HG03558 (cell line): ENCODE measurements at regions not wholly inside any gene's neighbourhood (a gene's known extent, or its start where the extent isn't known, plus 50 kb on each side); places are given as distances from the start of the nearest gene placed in this dataset.

Source experiments
- ATAC-seq: cut with Tn5 transposase; IDR thresholded peaks from one replicate; pipeline ENCODE4 v1.9.1; 2021; ENCODE audit warnings: moderate number of reproducible peaks; ENCODE audit not compliant: unreplicated experiment; ENCODE audit errors: extremely low read depth

GRCh38 chr3:25117005-25117593 lies 311.0 kb upstream of the RARB start:
- ATAC-seq, result no peak

- ATAC-seq, result no peak
Measured at GRCh38 chr3:25119682-25120081, 308.4 kb upstream of the RARB start.

GRCh38 chr3:25120665-25121064 lies 307.4 kb upstream of the RARB start:
- no peak for ATAC-seq

GRCh38 chr3:25125201-25125600 lies 302.9 kb upstream of the RARB start:
- ATAC-seq, result no peak

GRCh38 chr3:25128735-25129134 lies 299.3 kb upstream of the RARB start:
- no peak for ATAC-seq

GRCh38 chr3:25130724-25131520 lies 297.1 kb upstream of the RARB start:
- ATAC-seq, result no peak

- no peak for ATAC-seq
Measured at GRCh38 chr3:25133588-25133987, 294.5 kb upstream of the RARB start.

- ATAC-seq, result no peak
Measured at GRCh38 chr3:25137606-25138005, 290.5 kb upstream of the RARB start.

GRCh38 chr3:25139267-25139666 lies 288.8 kb upstream of the RARB start:
- no peak for ATAC-seq

GRCh38 chr3:25142609-25143355 lies 285.3 kb upstream of the RARB start:
- no peak for ATAC-seq

- no peak for ATAC-seq
Measured at GRCh38 chr3:25143356-25144025, 284.6 kb upstream of the RARB start.

- no peak for ATAC-seq
Measured at GRCh38 chr3:25144430-25144829, 283.6 kb upstream of the RARB start.

GRCh38 chr3:25145176-25145575 lies 282.9 kb upstream of the RARB start:
- ATAC-seq, result no peak

GRCh38 chr3:25150199-25150598 lies 277.9 kb upstream of the RARB start:
- no peak for ATAC-seq

GRCh38 chr3:25151281-25151902 lies 276.7 kb upstream of the RARB start:
- ATAC-seq, result no peak

GRCh38 chr3:25151903-25152295 lies 276.2 kb upstream of the RARB start:
- no peak for ATAC-seq

- ATAC-seq, result no peak
Measured at GRCh38 chr3:25153136-25153535, 274.9 kb upstream of the RARB start.

- ATAC-seq, result no peak
Measured at GRCh38 chr3:25153561-25153960, 274.5 kb upstream of the RARB start.

- no peak for ATAC-seq
Measured at GRCh38 chr3:25155652-25156471, 272.2 kb upstream of the RARB start.

- ATAC-seq, result no peak
Measured at GRCh38 chr3:25156626-25157025, 271.4 kb upstream of the RARB start.
